GM12878 (cell line): ENCODE measurements at regions not wholly inside any gene's neighbourhood (a gene's known extent, or its start where the extent isn't known, plus 50 kb on each side); places are given as distances from the start of the nearest gene placed in this dataset.

ENCODE experiments used
- JUND ChIP-seq: IDR thresholded peaks from 2 replicates; pipeline ENCODE4 v1.6.1; 2012; ENCODE audit warnings: low read depth, mild to moderate bottlenecking, low read length, improper control_type of control experiment, moderate library complexity
- NR2C1 ChIP-seq: fragments of 450-650 bp; IDR thresholded peaks from 2 replicates; pipeline ENCODE4 v1.6.1; 2017; ENCODE audit warnings: antibody characterized with exemption, mild to moderate bottlenecking, moderate library complexity

DNA sequence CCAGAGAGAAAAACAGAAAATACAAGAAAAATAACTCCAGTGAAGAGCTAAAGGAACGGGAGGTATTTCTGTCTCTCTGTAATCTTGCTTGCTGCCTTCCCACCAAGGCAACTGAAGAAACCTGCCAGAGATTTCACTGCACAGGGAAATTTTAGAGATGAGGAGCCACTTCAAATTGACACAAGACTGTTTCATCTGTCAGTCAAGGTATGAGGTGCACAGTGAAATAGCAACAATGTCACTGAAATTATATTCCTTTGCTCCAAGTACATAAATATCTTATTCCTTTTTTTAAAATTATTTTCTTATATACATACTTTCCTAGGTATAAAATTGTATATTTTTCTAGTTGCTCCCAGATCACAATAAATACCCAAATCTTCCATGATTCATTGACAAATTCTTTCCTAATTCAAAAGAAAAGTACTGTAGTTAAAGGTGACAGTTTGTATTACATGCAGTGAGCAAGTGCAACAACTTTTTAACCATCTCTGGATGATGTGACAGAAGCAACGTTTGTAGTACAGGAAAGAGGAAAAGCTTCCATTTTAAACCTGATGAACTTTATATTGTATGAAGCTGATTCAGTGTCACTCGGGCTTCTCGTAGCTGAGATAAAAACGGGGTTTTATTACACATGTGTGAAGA lies 563.4 kb downstream of the TUSC7 start:
- TF ChIP-seq NR2C1, result no peak
- TF ChIP-seq JUND, result no peak
